NT2/D1 (cell line): ENCODE measurements at regions not wholly inside any gene's neighbourhood (a gene's known extent, or its start where the extent isn't known, plus 50 kb on each side); places are given as distances from the start of the nearest gene placed in this dataset.

Experiments used
- DNase-seq: peaks from one replicate; pipeline ENCODE4 v3.0.0-alpha.2; 2011; ENCODE audit warnings: low read depth, low spot score
- H3K27me3 ChIP-seq: 2 replicates; pipeline ENCODE4 v1.6.0; 2011; ENCODE audit warnings: mild to moderate bottlenecking; ENCODE audit not compliant: insufficient read length, insufficient read depth
- H3K36me3 ChIP-seq: 2 replicates; pipeline ENCODE4 v1.6.1; 2011; ENCODE audit warnings: mild to moderate bottlenecking, low read length, mixed read lengths; ENCODE audit not compliant: insufficient read depth, insufficient read length
- H3K4me1 ChIP-seq: 2 replicates; pipeline ENCODE4 v1.5.1; 2011; ENCODE audit not compliant: insufficient read depth, insufficient read length
- H3K4me3 ChIP-seq: 2 replicates; pipeline ENCODE4 v1.5.1; 2011; ENCODE audit warnings: low read depth; ENCODE audit not compliant: insufficient read length
- H3K9ac ChIP-seq: 2 replicates; pipeline ENCODE4 v1.6.0; 2011; ENCODE audit warnings: low read depth; ENCODE audit not compliant: insufficient read length
- H3K9me3 ChIP-seq: 2 replicates; pipeline ENCODE4 v1.5.1; 2011; ENCODE audit warnings: mild to moderate bottlenecking, low read length; ENCODE audit not compliant: insufficient read depth
- SUZ12 ChIP-seq: IDR thresholded peaks from 2 replicates; pipeline ENCODE4 v1.6.1; 2011; ENCODE audit not compliant: insufficient read length, insufficient read depth; ENCODE audit errors: extremely low read depth
- YY1 ChIP-seq: IDR thresholded peaks from 2 replicates; pipeline ENCODE4 v1.6.1; 2011; ENCODE audit not compliant: insufficient read length, insufficient read depth
- ZNF274 ChIP-seq: IDR thresholded peaks from 2 replicates; pipeline ENCODE4 v1.6.1; 2011; ENCODE audit warnings: mild to moderate bottlenecking, low read depth, low read length

DNA sequence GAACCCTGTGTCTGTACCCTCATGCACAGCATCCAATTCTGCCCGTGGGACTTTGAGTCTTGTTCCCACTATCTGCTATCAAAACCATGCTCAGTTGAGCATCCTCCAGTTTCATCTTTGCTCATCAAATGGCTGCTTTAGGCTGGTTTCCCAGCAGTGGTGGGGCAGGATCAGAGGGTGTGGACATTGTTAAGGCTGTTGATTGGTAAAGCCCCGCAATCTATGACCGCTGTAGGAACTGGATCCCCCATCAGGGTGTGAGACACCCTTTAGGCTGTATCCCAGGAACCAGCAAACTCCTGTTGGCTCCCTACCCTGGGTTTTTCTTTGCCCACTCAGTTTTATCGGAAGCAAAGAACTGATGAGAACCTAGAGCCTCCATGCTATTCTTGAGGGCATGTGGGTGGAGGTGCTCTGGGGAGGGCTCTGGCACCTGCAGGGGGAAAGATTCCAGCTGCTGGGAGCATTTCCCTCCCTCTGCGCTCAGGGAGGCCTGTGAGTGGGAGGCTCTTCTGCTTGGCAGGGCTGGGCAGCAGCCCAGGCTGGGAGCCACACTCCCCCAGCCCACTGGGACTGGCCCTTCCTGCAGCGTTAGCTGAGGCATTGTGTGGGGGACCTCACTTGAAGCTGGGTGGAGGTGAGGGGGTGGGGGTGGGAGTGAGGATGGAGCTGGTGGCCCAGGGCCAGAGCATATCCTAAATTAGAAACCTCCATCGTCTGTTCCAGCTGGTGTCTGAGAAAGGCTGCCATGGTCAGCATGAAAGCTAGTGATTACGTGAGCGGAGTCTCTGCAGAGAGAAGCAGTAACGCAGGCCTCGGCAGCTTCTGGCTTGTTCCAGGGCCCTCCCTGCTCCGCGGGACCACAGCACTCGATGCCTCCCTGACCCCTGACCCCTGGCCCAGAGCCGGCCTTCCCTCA lies 160.6 kb downstream of the IRF8 start:
- DNase-seq = no peak
- Histone ChIP-seq H3K9ac (no peak overlapping the region), H3K9me3 (no peaks in the 10 kb centered on the region), H3K4me1 (peaks cover 1% of the 10 kb centered on the region), H3K4me3 (no peak overlapping the region), H3K27me3 (peaks cover 19% of the 10 kb centered on the region), H3K36me3 (no peaks in the 10 kb centered on the region)
- TF ChIP-seq SUZ12 = no peak
- no peak for TF ChIP-seq YY1
- no peak for TF ChIP-seq ZNF274

- DNase-seq = no peak
- TF ChIP-seq SUZ12 = no peak
- H3K4me3 ChIP-seq = no peak overlapping the region
- peaks cover 19% of the 10 kb centered on the region for H3K27me3 ChIP-seq
- H3K36me3 ChIP-seq = no peaks in the 10 kb centered on the region
- no peak overlapping the region for H3K9ac ChIP-seq
- H3K4me1 ChIP-seq = peaks cover 5% of the 10 kb centered on the region
- no peaks in the 10 kb centered on the region for H3K9me3 ChIP-seq
Measured at GRCh38 chr16:86060381-86061317, 161.7 kb downstream of the IRF8 start.

GRCh38 chr16:86061318-86061695 lies 162.3 kb downstream of the IRF8 start:
- Histone ChIP-seq H3K4me1 (peaks cover 5% of the 10 kb centered on the region), H3K9me3 (no peaks in the 10 kb centered on the region), H3K36me3 (no peaks in the 10 kb centered on the region), H3K4me3 (no peak overlapping the region), H3K9ac (no peak overlapping the region), H3K27me3 (peaks cover 19% of the 10 kb centered on the region)
- no peak for DNase-seq
- no peak for TF ChIP-seq SUZ12
- TF ChIP-seq YY1 = no peak
- no peak for TF ChIP-seq ZNF274

DNA sequence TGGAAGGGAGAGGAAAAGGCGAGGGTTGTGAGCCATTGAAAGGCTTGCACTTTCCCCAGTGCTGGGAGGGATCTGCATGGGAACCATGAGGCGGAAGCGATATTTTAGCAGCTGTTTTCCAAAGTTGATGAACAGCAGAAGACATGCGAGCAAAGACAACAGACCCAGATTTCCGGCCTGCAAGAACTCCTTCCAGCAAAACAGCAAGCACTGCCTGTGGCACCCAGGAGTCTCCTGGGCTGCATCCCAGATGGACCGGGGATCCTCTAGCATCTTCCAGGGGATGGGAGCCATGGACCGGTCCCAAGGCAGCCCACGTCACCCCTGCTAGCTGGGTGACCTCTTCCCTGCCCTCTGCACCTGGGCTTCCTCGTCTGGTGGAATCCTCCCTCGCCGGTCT lies 162.8 kb downstream of the IRF8 start:
- Histone ChIP-seq H3K27me3 (peaks cover 19% of the 10 kb centered on the region), H3K4me3 (no peak overlapping the region), H3K36me3 (no peaks in the 10 kb centered on the region), H3K9me3 (no peaks in the 10 kb centered on the region), H3K4me1 (peaks cover 5% of the 10 kb centered on the region), H3K9ac (no peak overlapping the region)
- TF ChIP-seq SUZ12 = no peak
- TF ChIP-seq ZNF274 = no peak
- no peak for TF ChIP-seq YY1
- no peak for DNase-seq

GRCh38 chr16:86062271-86062965 lies 163.5 kb downstream of the IRF8 start:
- Histone ChIP-seq H3K9ac (no peak overlapping the region), H3K4me1 (peaks cover 5% of the 10 kb centered on the region), H3K36me3 (no peaks in the 10 kb centered on the region), H3K9me3 (no peaks in the 10 kb centered on the region), H3K27me3 (peaks cover 19% of the 10 kb centered on the region), H3K4me3 (no peak overlapping the region)
- TF ChIP-seq SUZ12 (no peak), YY1 (no peak), ZNF274 (no peak)
- DNase-seq = no peak

DNA sequence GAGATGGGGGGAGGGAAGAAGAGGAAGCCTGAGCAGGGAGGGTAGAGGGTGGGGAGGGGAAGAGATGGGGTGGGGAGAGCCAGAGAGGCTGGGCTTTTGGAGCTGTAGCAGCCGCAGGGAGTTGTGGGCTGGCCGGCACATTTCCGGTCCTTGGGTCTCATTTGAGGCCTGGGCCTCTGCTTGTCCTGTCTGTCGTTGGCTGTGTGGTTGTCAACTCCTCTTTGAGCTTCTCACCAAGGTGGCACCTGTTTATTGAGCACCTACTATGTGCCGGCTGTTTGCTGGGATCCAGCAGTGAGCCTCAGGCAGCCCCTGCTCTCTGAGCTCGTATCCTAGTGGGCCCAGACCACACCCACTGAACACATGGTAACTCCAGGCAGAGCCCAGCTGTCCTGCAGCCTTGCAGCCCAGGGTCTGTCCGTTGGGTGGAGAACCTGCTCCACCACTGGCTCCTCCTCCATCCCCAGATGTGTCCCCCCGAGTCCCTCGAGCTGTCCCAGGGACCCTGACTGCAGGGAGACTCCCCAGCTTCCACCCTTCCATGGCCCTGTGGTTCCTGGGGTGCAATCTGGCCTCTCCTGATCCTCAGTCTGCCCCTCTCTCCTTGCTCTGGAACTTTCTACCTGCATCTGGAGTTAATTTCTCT lies 164.9 kb downstream of the IRF8 start:
- no peak overlapping the region for H3K9ac ChIP-seq
- no peak for DNase-seq
- peaks cover 19% of the 10 kb centered on the region for H3K27me3 ChIP-seq
- peaks cover 7% of the 10 kb centered on the region for H3K4me1 ChIP-seq
- H3K4me3 ChIP-seq = no peak overlapping the region
- no peak for TF ChIP-seq ZNF274
- no peak for TF ChIP-seq SUZ12
- TF ChIP-seq YY1 = no peak
- no peaks in the 10 kb centered on the region for H3K9me3 ChIP-seq
- H3K36me3 ChIP-seq = no peaks in the 10 kb centered on the region
